Right lobe of liver (tissue), 6 donors: ENCODE measurements at regions not wholly inside any gene's neighbourhood (a gene's known extent, or its start where the extent isn't known, plus 50 kb on each side); places are given as distances from the start of the nearest gene placed in this dataset.
A peak's percentile ranks its signal among the peaks of the same experiment; 100 is the strongest.

Source experiments
- ATAC-seq, 4 donors: fragments of 200-7000 bp; cut with Tn5 transposase; one replicate each; pipeline ENCODE4 v1.9.1; 2020; ENCODE audit warnings: mild to moderate bottlenecking in 4 of 4, moderate library complexity in 4 of 4
- DNase-seq, 3 donors: peaks; one replicate each; pipeline ENCODE4 v3.0.0-alpha.2; 2020
- H3K27ac ChIP-seq, 3 donors: fragments of 200-600 bp; one replicate each; pipeline ENCODE4 v1.8.0; 2022
- H3K27me3 ChIP-seq, 2 donors: fragments of 200-600 bp; one replicate each; pipeline ENCODE4 v1.8.0; 2022
- H3K36me3 ChIP-seq, 4 donors: fragments of 200-600 bp; sonication (generic) in 1 of 4; one replicate each; pipeline versions ENCODE4 v1.5.1 to v1.8.0; 2017 to 2022; ENCODE audit warnings: control low read depth in 1 of 4
- H3K4me1 ChIP-seq, 4 donors: fragments of 200-600 bp; sonication (generic) in 1 of 4; one replicate each; pipeline versions ENCODE4 v1.5.1 to v1.8.0; 2017 to 2022; ENCODE audit warnings: control low read depth in 1 of 4
- H3K4me3 ChIP-seq, 3 donors: fragments of 200-600 bp; one replicate each; pipeline ENCODE4 v1.8.0; 2022
- H3K9me3 ChIP-seq, 4 donors: fragments of 200-600 bp; sonication (generic) in 1 of 4; one replicate each; pipeline versions ENCODE4 v1.5.1 to v1.8.0; 2017 to 2022; ENCODE audit warnings: control low read depth in 1 of 4
- CTCF ChIP-seq, 4 donors: fragments of 200-600 bp in 3 of 4; fragments of 450-650 bp in 1 of 4; IDR thresholded peaks; one replicate each; pipeline versions ENCODE4 v1.5.1 to v1.8.0; 2016 to 2022; ENCODE audit warnings: antibody characterized with exemption in 4 of 4, mild to moderate bottlenecking in 2 of 4
- POLR2A ChIP-seq: fragments of 450-650 bp; IDR thresholded peaks from one replicate; pipeline ENCODE4 v1.6.1; 2017; ENCODE audit warnings: antibody characterized with exemption, mild to moderate bottlenecking
- WGBS: methylation state at CpG from one replicate; pipeline ENCODE4 v1.1.6; 2018; ENCODE audit warnings: low coverage, low lambda C conversion rate; ENCODE audit not compliant: insufficient coverage; ENCODE audit errors: missing lambda C conversion rate; 5-methylcytosine and 5-hydroxymethylcytosine counted together
- intact Hi-C, 2 donors: fragments of 100-400 bp; cut with DNase I; formaldehyde crosslinking; loops; one replicate each; pipeline versions ENCODE4 v1.11.2 to v1.14.1; 2022
- donor health status: DM: no; HTN: yes; CAD: no.
- donor health status: DM: no; HTN: no; CAD: no.
- donor health status: DM: no; HTN: no; CAD: no.
- donor health status: DM: no; HTN: yes; CAD: no.
- donor health status: DM: no; HTN: yes; CAD: no.

DNA sequence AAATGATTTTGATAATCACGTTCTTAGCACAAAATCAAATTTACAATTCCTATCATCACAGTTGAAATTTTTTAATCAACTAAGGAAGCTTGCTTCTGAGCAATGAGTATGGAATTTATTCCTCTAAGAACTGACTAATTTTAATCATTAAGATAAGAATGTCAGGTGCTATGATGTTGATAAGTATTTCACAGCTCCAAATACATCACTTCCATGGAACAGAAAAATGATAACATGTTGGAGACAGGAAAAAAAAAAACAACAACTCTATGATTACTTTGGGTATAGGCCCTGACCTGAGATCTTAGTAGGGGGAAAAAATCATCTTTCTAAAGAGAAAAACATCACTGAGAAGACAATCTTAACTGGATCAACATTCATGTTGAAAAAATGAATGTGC is 89.4 kb upstream of the BMP2 start:
- Histone ChIP-seq H3K4me1 (no peaks in the 10 kb centered on the region), H3K9me3 (no peaks in the 10 kb centered on the region), H3K27me3 (no peaks in the 10 kb centered on the region), H3K4me3 (no peak overlapping the region), H3K36me3 (no peaks in the 10 kb centered on the region), H3K27ac (no peak overlapping the region)
- ATAC-seq (no peak), DNase-seq (no peak)
- 80% methylated on average over 1 of the region's 1 CpG for WGBS
- intact Hi-C loops: no loop called here
- TF ChIP-seq POLR2A (no peak), CTCF (IDR thresholded peaks at IDR 0.05) (no peak)

GRCh38 chr20:6674831-6675230 is 92.7 kb upstream of the BMP2 start:
- no peaks in the 10 kb centered on the region for H3K4me1 ChIP-seq
- intact Hi-C loops: no loop called here
- no peaks in the 10 kb centered on the region for H3K9me3 ChIP-seq
- H3K27me3 ChIP-seq: no peaks in the 10 kb centered on the region
- H3K4me3 ChIP-seq: no peak overlapping the region
- ATAC-seq (peak in 3 of 4 donors; percentile 62 to 93 (median 84)), DNase-seq (no peak)
- H3K27ac ChIP-seq: no peak overlapping the region
- TF ChIP-seq CTCF (IDR thresholded peaks at IDR 0.05) (no peak), POLR2A (no peak)
- H3K36me3 ChIP-seq: no peaks in the 10 kb centered on the region
- 38% methylated on average over 1 of the region's 1 CpG for whole genome bisulfite sequencing

GRCh38 chr20:6673071-6673470 is 94.4 kb upstream of the BMP2 start:
- H3K4me1 ChIP-seq: no peaks in the 10 kb centered on the region
- no peaks in the 10 kb centered on the region for H3K36me3 ChIP-seq
- intact Hi-C loops: no loop called here
- TF ChIP-seq CTCF (IDR thresholded peaks at IDR 0.05) (no peak), POLR2A (no peak)
- H3K4me3 ChIP-seq: no peak overlapping the region
- no peaks in the 10 kb centered on the region for H3K9me3 ChIP-seq
- no peaks in the 10 kb centered on the region for H3K27me3 ChIP-seq
- 48% methylated on average over 3 of the region's 3 CpGs for WGBS
- no peak overlapping the region for H3K27ac ChIP-seq
- DNase-seq (no peak), ATAC-seq (peak in 3 of 4 donors; percentile 31 to 49 (median 39))

GRCh38 chr20:6671829-6672228 is 95.7 kb upstream of the BMP2 start:
- ATAC-seq (no peak), DNase-seq (no peak)
- 91% methylated on average over 2 of the region's 3 CpGs for WGBS
- H3K9me3 ChIP-seq: no peaks in the 10 kb centered on the region
- H3K36me3 ChIP-seq: no peaks in the 10 kb centered on the region
- H3K27ac ChIP-seq: no peak overlapping the region
- no peaks in the 10 kb centered on the region for H3K4me1 ChIP-seq
- no peaks in the 10 kb centered on the region for H3K27me3 ChIP-seq
- TF ChIP-seq POLR2A (no peak), CTCF (IDR thresholded peaks at IDR 0.05) (no peak)
- intact Hi-C loops: no loop called here
- no peak overlapping the region for H3K4me3 ChIP-seq

- DNase-seq: no peak
- no peaks in the 10 kb centered on the region for H3K36me3 ChIP-seq
- H3K9me3 ChIP-seq: no peaks in the 10 kb centered on the region
- intact Hi-C loops: no loop called here
- H3K27me3 ChIP-seq: no peaks in the 10 kb centered on the region
- no peaks in the 10 kb centered on the region for H3K4me1 ChIP-seq
- H3K4me3 ChIP-seq: no peak overlapping the region
- TF ChIP-seq POLR2A (no peak), CTCF (IDR thresholded peaks at IDR 0.05) (no peak)
- H3K27ac ChIP-seq: no peak overlapping the region
- ATAC-seq: no peak
Measured at GRCh38 chr20:6668546-6668945, 98.9 kb upstream of the BMP2 start.
